Spleen (tissue), 7 donors: ENCODE measurements at regions not wholly inside any gene's neighbourhood (a gene's known extent, or its start where the extent isn't known, plus 50 kb on each side); places are given as distances from the start of the nearest gene placed in this dataset.

Source experiments
- CTCF ChIP-seq, 11 experiments: fragments of 200-600 bp in 7 of 11; fragments of 450-650 bp in 4 of 11; sonication (generic) in 4 of 11; IDR thresholded peaks in 8 of 11; conservative IDR thresholded peaks in 3 of 11; 1 replicate in 7 of 11; 2 replicates in 4 of 11; pipeline versions ENCODE4 v1.4.0 to v1.8.0; 2016 to 2021; ENCODE audit warnings: antibody characterized with exemption in 11 of 11, inconsistent platforms in 4 of 11, mild to moderate bottlenecking in 1 of 11
- POLR2A ChIP-seq, 3 donors: fragments of 450-650 bp; IDR thresholded peaks; one replicate each; pipeline ENCODE4 v1.5.1; 2017; ENCODE audit warnings: antibody characterized with exemption in 3 of 3, mild to moderate bottlenecking in 1 of 3
- POLR2AphosphoS5 ChIP-seq, 3 donors: sonication (generic); formaldehyde crosslinking; IDR thresholded peaks; one replicate each; pipeline ENCODE4 v1.5.1; 2017; ENCODE audit warnings: antibody characterized with exemption in 3 of 3
- donor health status: DM: no; HTN: no; CAD: no; lungs with moderate emphysema.
- donor health status: DM: no; HTN: no; CAD: no.
- donor health status: DM: no; HTN: no; CAD: no.

GRCh38 chr5:73253047-73253660 lies 80.2 kb downstream of the TMEM174 start:
- no peak for TF ChIP-seq CTCF (IDR thresholded peaks at IDR 0.05 in 8 of 11, conservative IDR thresholded peaks at IDR 0.05 in 3 of 11)
- TF ChIP-seq POLR2A (IDR thresholded peaks at IDR 0.05): no peak
- no peak for TF ChIP-seq POLR2AphosphoS5 (IDR thresholded peaks at IDR 0.05)
